ENCODE measurements at regions not wholly inside any gene's neighbourhood (a gene's known extent, or its start where the extent isn't known, plus 50 kb on each side); places are given as distances from the start of the nearest gene placed in this dataset.
A peak's percentile ranks its signal among the peaks of the same experiment; 100 is the strongest.
"Not testable (repeated sequence)": the region's sequence is repeated elsewhere in the genome, so short reads cannot be mapped to it uniquely, and the experiment has no call there.

GRCh38 chr4:93888308-93888707 lies 59.8 kb downstream of the ATOH1 start:
- DNase-seq, result no peak

- DNase-seq, result no peak
These were observed 60.2 kb downstream of the ATOH1 start for GRCh38 chr4:93888768-93889167.

- DNase-seq, result no peak
These were observed 62.7 kb downstream of the ATOH1 start for GRCh38 chr4:93891244-93891643.

GRCh38 chr4:93894995-93895394 lies 66.4 kb downstream of the ATOH1 start:
- no peak for DNase-seq

- DNase-seq, result no peak
These were observed 68.0 kb downstream of the ATOH1 start for GRCh38 chr4:93896516-93896915.

- no peak for DNase-seq
These were observed 69.0 kb downstream of the ATOH1 start for GRCh38 chr4:93897559-93897958.

GRCh38 chr4:93908778-93909177 lies 80.2 kb downstream of the ATOH1 start:
- DNase-seq, result no peak

- DNase-seq, result no peak
These were observed 83.1 kb downstream of the ATOH1 start for GRCh38 chr4:93911671-93912070.

GRCh38 chr4:93912146-93912545 lies 83.6 kb downstream of the ATOH1 start:
- no peak for DNase-seq

GRCh38 chr4:93918856-93919255 lies 90.3 kb downstream of the ATOH1 start:
- no peak for DNase-seq

GRCh38 chr4:93923570-93923969 lies 95.0 kb downstream of the ATOH1 start:
- DNase-seq, result not testable (repeated sequence)

- no peak for DNase-seq
These were observed 118.7 kb downstream of the ATOH1 start for GRCh38 chr4:93947286-93947685.

- not testable (repeated sequence) for DNase-seq
These were observed 121.7 kb downstream of the ATOH1 start for GRCh38 chr4:93950239-93950638.

- DNase-seq, result no peak
These were observed 128.6 kb downstream of the ATOH1 start for GRCh38 chr4:93957186-93957585.

GRCh38 chr4:93960450-93960849 lies 131.9 kb downstream of the ATOH1 start:
- DNase-seq, result no peak

- DNase-seq, result no peak
These were observed 132.4 kb downstream of the ATOH1 start for GRCh38 chr4:93960916-93961315.

GRCh38 chr4:93981594-93981993 lies 153.0 kb downstream of the ATOH1 start:
- DNase-seq, result no peak

GRCh38 chr4:93982255-93982654 lies 153.7 kb downstream of the ATOH1 start:
- no peak for DNase-seq

- no peak for DNase-seq
These were observed 154.6 kb downstream of the ATOH1 start for GRCh38 chr4:93983140-93983539.

- no peak for DNase-seq
These were observed 165.8 kb downstream of the ATOH1 start for GRCh38 chr4:93994175-93994994.

- no peak for DNase-seq
These were observed 168.3 kb downstream of the ATOH1 start for GRCh38 chr4:93996895-93997294.

GRCh38 chr4:94000559-94000958 lies 172.0 kb downstream of the ATOH1 start:
- no peak for DNase-seq

- no peak for DNase-seq
These were observed 178.4 kb downstream of the ATOH1 start for GRCh38 chr4:94006932-94007331.

- peak; percentile 91 for DNase-seq
These were observed 182.6 kb downstream of the ATOH1 start for GRCh38 chr4:94011190-94011589.

GRCh38 chr4:94014484-94015136 lies 186.1 kb downstream of the ATOH1 start:
- DNase-seq, result no peak

Measured in DMS79 (cell line).